ENCODE measurements at regions not wholly inside any gene's neighbourhood (a gene's known extent, or its start where the extent isn't known, plus 50 kb on each side); places are given as distances from the start of the nearest gene placed in this dataset.

- no peak for DNase-seq (ENCODE audit: low read depth)
Observed at GRCh38 chr1:30610917-30611316, 112.5 kb downstream of the MATN1 start.

DNA sequence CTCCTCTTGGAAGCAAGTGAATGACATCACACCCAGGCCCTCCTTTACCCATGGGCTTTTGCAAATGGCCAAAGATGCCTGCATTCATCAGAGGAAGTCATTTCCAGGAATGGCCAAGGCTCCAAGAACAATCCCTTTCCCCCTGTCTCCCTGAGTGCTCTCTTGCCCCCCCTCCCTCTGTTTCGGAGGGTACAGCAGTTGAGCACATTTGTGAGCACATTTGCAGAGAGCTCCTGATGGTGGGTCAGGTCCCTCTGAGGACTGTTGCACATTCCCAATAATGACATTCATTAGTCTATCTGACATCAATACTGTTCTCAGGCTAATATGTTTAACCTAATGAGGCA is 113.4 kb downstream of the MATN1 start:
- DNase-seq (ENCODE audit: low read depth), result no peak

- no peak for DNase-seq (ENCODE audit: low read depth)
Observed at GRCh38 chr1:30609336-30609998, 113.9 kb downstream of the MATN1 start.

- DNase-seq (ENCODE audit: low read depth), result no peak
Observed at GRCh38 chr1:30607723-30608122, 115.7 kb downstream of the MATN1 start.

GRCh38 chr1:30606166-30606565 is 117.2 kb downstream of the MATN1 start:
- DNase-seq (ENCODE audit: low read depth), result no peak

- DNase-seq (ENCODE audit: low read depth), result no peak
Observed at GRCh38 chr1:30605441-30605920, 117.9 kb downstream of the MATN1 start.

- DNase-seq (ENCODE audit: low read depth), result no peak
Observed at GRCh38 chr1:30604801-30605440, 118.5 kb downstream of the MATN1 start.

DNA sequence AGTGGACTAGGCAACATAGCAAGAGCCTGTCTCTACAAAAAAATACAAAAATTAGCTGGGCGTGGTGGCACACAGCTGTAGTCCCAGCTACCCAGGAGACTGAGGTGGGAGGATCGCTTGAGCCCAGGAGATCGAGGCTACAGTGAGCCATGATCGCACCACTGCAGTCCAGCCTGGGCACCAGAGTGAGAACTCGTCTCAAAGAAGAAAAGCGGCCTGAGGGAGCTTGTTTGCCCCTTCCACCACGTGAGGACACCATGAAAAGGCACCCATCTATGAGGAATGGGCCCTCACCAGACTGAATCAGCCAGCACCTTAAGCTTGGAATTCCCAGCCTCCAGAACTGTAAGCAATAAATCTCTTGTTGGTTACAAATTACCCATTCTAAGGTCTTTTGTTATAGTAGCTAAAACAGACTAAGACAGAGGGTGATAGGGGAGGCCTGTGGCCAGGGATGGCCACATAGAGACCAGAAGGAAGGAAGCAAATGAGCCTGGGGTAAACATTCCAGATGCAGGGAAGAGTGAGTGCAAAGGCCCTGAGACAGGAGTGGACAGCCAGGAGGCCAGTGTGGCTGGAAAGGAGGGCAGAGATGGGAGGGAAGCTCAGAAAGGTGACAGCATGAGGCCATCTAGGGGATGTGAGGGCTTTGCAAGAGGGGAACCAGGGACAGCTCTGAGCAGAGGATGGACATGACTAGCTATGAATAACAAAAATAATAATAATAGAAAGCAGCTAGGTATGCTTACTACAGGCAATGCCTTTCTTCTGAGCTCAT is 120.1 kb downstream of the MATN1 start:
- no peak for DNase-seq (ENCODE audit: low read depth)

DNA sequence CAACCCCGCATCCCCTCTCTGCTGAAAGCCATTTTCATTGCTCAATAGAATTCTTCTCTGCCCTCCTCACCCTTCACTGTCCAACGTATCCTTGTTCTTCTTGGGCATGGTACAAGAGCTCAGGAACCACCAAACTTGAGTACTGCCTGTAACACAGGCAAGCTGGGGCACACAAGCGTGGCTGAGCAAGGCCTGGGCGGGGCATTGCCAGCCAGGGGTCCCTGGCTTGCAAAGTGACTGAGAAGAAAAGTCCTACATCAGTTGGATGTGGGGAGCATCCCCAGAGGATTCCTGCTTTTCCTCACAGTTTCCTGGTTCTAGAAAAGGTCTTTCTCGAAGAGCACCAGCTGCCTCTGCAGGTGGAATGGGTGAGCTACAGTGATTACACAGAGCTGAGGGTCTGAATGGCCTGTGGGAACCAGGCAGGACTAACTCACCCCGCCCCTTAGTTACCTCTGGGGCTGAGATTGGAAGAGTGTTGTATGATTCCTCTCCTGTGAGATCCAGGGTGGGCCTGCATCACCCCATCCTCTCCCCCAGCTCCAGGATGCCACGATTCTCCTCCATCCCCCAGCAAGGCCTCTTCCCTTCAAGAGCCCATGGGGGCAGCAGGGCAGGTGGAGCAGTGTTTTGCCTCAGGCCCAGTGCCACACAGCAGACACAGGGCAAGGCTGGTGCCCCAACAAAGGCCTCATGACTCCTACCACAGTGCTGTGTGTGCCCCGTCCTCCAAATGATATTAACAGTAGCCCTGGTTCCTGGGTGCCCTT is 121.9 kb downstream of the MATN1 start:
- no peak for DNase-seq (ENCODE audit: low read depth)

- no peak for DNase-seq (ENCODE audit: low read depth)
Observed at GRCh38 chr1:30600706-30601105, 122.7 kb downstream of the MATN1 start.

- no peak for DNase-seq (ENCODE audit: low read depth)
Observed at GRCh38 chr1:30600258-30600657, 123.1 kb downstream of the MATN1 start.

- no peak for DNase-seq (ENCODE audit: low read depth)
Observed at GRCh38 chr1:30599721-30600120, 123.7 kb downstream of the MATN1 start.

GRCh38 chr1:30598571-30599114 is 124.7 kb downstream of the MATN1 start:
- DNase-seq (ENCODE audit: low read depth), result no peak

GRCh38 chr1:30597711-30598110 is 125.7 kb downstream of the MATN1 start:
- DNase-seq (ENCODE audit: low read depth), result no peak

DNA sequence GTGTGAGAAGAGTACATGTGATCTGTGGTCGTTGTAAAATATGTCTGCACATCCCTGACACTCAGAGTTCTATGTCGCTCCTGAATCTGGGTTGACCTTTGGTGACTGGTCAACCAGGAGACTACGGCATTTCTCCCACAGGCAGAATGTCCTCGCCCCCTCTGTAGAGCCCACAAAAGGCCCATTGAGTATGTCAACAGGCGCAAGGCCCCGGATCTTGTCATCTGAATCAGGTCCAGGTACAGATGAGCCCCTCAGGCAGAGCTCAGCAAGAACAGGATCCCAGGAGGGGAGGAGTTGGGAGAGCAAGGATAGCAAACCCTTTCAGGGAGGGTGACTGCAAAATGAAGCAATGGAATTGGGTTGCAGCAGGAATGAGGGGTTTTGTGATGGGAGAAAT is 126.5 kb downstream of the MATN1 start:
- no peak for DNase-seq (ENCODE audit: low read depth)

DNA sequence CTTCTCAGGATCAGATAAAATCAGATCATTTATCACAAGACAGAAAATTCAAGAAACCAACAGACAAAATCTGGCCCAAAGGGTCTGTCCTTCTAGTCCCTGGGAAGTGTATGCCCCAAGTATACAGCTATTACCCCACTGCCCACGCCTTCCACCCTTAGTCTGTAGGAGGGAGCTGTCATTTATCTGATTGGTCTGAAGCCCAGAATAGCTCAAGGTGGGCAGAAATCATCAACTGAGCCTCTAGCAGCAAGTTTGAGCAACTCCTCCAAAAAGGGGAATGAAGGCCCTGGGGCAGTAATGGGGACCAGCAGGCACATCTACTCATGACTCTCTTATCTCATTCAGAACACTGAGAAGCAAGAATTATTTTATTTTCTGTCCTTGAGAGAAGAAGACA is 126.9 kb downstream of the MATN1 start:
- no peak for DNase-seq (ENCODE audit: low read depth)

GRCh38 chr1:30589083-30589482 is 134.3 kb downstream of the MATN1 start:
- DNase-seq (ENCODE audit: low read depth), result no peak

DNA sequence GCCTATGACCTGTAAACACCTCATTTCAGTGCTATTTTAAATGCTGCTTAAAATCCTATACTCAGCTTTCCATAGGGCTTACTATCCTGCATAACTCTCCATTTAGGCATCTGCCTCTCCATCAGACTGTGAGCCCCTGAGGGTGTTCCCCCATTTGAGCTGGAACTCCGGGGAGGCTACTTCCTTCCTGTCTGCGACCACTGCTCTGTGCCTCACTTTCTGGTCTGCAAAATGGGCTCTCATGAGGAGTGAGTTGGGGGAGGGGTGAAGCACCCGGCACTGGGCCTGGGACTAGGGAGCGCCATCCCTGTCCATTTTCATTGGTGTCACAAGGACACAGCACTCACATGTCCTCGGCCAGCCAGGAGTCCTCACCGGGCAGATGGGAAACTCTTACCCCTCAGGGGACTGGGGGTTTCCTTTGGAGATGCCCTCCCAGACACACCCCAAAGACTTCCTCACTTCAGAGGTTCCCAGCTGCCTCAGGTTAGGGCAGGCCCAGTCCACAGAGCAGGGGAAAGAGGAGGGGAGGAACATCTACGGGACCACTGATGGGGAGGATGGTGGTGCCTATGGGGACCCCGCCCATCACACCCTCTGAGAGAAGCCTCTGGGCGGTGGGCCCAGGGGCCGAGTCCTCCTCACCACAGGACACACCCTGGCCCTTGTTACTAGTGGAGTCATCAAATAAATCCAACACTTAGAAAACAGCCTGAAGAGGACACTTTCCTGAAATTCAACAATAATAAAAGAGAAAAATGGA is 134.9 kb downstream of the MATN1 start:
- DNase-seq (ENCODE audit: low read depth), result no peak

GRCh38 chr1:30586671-30587070 is 136.7 kb downstream of the MATN1 start:
- DNase-seq (ENCODE audit: low read depth), result no peak

DNA sequence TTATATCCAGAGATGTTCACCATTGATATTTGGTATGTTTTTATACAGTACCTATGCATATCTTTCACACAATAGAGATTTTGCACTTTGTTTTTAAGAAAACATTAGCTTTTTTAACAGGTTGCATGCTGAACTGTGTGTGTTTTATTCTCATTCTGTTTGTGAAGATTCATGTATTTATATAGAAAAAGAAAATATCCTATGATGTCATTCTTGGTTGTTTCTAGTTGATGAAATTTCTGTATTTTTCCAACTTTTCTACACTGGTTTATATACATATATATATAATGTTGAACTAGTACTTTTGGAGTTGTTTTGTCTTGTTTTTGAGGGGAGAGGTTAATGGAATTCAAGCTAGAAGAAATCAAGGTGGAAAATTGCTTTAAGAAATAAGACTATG is 143.8 kb downstream of the MATN1 start:
- no peak for DNase-seq (ENCODE audit: low read depth)

- DNase-seq (ENCODE audit: low read depth), result no peak
Observed at GRCh38 chr1:30575066-30575465, 148.3 kb downstream of the MATN1 start.
